Lower leg skin (tissue), 4 donors: ENCODE measurements at regions not wholly inside any gene's neighbourhood (a gene's known extent, or its start where the extent isn't known, plus 50 kb on each side); places are given as distances from the start of the nearest gene placed in this dataset.

Experiments used
- DNase-seq, 2 donors: peaks; one replicate each; pipeline ENCODE4 v3.0.0-alpha.2; 2019; ENCODE audit warnings: low spot score in 2 of 2
- H3K4me3 ChIP-seq: fragments of 200-600 bp; sonication (generic); 2 replicates; pipeline ENCODE4 v1.5.1; 2017; ENCODE audit warnings: mild to moderate bottlenecking, low read depth; ENCODE audit not compliant: poor library complexity, severe bottlenecking
- CTCF ChIP-seq, 3 donors: fragments of 450-650 bp; IDR thresholded peaks; one replicate each; pipeline ENCODE4 v1.5.1; 2016; ENCODE audit warnings: antibody characterized with exemption in 3 of 3, mild to moderate bottlenecking in 3 of 3, moderate library complexity in 2 of 3
- POLR2A ChIP-seq, 2 donors: fragments of 450-650 bp; IDR thresholded peaks; one replicate each; pipeline ENCODE4 v1.6.1; 2016 to 2017; ENCODE audit warnings: antibody characterized with exemption in 2 of 2, mild to moderate bottlenecking in 1 of 2, moderate library complexity in 1 of 2
- WGBS, 2 donors: methylation state at CpG; one replicate each; pipeline ENCODE4 v1.1.5; 2018; 5-methylcytosine and 5-hydroxymethylcytosine counted together
- intact Hi-C: fragments of 100-400 bp; cut with DNase I; formaldehyde crosslinking; loops from one replicate; pipeline ENCODE4 v1.15.0; 2023; ENCODE audit warnings: low total_unique reads

DNA sequence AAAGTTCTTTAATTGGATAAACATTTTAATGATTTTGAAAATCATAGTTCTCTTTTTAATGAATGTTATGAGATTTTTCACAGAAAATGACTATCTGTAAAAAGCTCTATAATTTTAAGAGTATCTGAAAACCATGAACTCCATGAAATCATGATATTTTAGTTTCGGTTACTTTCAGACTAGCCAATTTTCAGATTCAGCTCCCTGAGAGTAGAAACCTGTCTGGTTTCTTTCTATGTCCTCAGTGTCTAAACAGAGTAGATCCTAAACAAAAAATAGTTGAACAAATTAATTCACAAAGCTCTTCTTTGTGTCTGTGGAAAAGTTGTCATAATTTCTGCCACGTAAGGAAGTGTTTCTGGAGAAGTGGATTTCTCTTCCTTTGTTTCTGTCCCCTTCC is 1247.7 kb downstream of the NSUN3 start:
- H3K4me3 ChIP-seq, result no peak overlapping the region
- 85 to 94% methylated on average over 2 of the region's 2 CpGs for WGBS, 2 donors
- intact Hi-C loops, result no loop called here
- no peak for DNase-seq
- no peak for TF ChIP-seq CTCF (IDR thresholded peaks at IDR 0.05)
- no peak for TF ChIP-seq POLR2A (IDR thresholded peaks at IDR 0.05)

DNA sequence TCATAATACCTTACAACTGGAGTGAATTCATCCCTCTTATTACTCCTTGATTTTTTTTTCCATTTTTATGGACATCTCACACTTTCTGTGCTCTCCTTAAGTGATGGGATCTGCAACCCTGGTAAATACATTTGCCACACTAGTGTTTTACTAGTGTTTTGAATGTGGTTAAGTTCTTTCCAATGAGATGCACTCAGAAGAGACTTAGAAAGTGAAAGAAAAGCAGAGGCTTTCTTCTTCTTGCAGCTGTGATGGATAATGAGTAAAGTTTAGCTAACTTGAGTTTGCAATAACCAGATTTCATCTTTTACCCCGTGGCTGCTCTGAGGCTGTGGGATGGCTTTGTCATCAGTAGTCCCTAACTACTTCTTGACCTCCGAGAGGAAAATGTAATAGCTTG is 1248.4 kb downstream of the NSUN3 start:
- TF ChIP-seq POLR2A (IDR thresholded peaks at IDR 0.05) (no peak), CTCF (IDR thresholded peaks at IDR 0.05) (no peak)
- intact Hi-C loops, result no loop called here
- 41 to 57% methylated on average over 2 of the region's 2 CpGs for WGBS, 2 donors

DNA sequence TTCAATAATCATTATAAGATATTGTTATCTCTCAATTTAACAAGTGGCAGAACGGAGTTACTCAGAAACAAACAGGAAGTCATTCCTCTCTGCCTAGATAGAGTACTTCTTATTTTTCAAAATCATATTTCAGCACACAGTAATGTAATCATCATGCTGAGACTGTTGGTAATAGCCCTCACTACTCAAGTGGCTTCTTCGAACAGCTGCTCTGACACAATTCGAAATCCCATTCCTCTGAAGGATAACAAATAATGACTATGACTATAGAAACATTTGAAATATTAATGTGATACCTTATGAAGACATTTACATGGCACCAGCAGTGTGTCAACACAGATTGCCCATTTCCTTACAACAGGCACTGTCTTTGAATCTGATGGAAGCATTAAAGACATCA is 1249.8 kb downstream of the NSUN3 start:
- intact Hi-C loops, result no loop called here
- TF ChIP-seq CTCF (IDR thresholded peaks at IDR 0.05) (no peak), POLR2A (IDR thresholded peaks at IDR 0.05) (no peak)
- no peak overlapping the region for H3K4me3 ChIP-seq
- WGBS, 2 donors, result 74 to 80% methylated on average over 3 of the region's 3 CpGs
- no peak for DNase-seq

More for the DNA sequence above, 1248.4 kb downstream of the NSUN3 start:
- no peak for DNase-seq
- H3K4me3 ChIP-seq, result no peak overlapping the region

GRCh38 chr3:95319921-95320494 is 1257.1 kb downstream of the NSUN3 start:
- TF ChIP-seq CTCF (IDR thresholded peaks at IDR 0.05) (no peak), POLR2A (IDR thresholded peaks at IDR 0.05) (no peak)
- no peak overlapping the region for H3K4me3 ChIP-seq
- 32 to 45% methylated on average over 3 of the region's 3 CpGs for WGBS, 2 donors
- intact Hi-C loops, result no loop called here
- DNase-seq, result no peak

- no peak for DNase-seq
- H3K4me3 ChIP-seq, result no peak overlapping the region
- 77 to 86% methylated on average over 2 of the region's 2 CpGs for WGBS, 2 donors
- no peak for TF ChIP-seq POLR2A (IDR thresholded peaks at IDR 0.05)
- TF ChIP-seq CTCF (IDR thresholded peaks at IDR 0.05), result no peak
- intact Hi-C loops, result no loop called here
These were observed 1264.6 kb downstream of the NSUN3 start for GRCh38 chr3:95327478-95327877.

DNA sequence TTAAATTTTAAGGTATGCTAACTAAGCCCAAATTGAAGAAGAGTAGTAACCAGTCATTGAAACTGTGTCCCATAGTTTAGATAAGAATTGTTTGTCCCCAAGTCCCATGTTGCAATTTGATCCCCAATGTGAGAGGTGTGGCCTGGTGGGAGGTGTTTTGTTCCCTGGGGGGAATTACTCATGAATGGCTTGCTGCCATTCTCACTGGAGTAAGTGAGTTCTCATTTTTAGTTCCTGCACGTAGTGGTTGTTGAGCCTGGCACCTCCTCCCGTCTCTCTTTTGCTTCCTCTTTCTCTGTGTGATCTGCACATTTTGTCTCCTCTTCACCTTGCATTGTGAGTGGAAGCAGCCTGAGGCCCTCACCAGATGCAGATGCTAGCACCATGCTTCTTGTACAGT is 1271.0 kb downstream of the NSUN3 start:
- intact Hi-C loops, result no loop called here
- no peak overlapping the region for H3K4me3 ChIP-seq
- no peak for TF ChIP-seq CTCF (IDR thresholded peaks at IDR 0.05)
- no peak for TF ChIP-seq POLR2A (IDR thresholded peaks at IDR 0.05)
- DNase-seq, result no peak
- WGBS, 2 donors, result 36 to 40% methylated on average over 2 of the region's 2 CpGs
